Chondrocyte (in vitro differentiated cells): ENCODE measurements at regions not wholly inside any gene's neighbourhood (a gene's known extent, or its start where the extent isn't known, plus 50 kb on each side); places are given as distances from the start of the nearest gene placed in this dataset.
A peak's percentile ranks its signal among the peaks of the same experiment; 100 is the strongest.
"Not testable (repeated sequence)": the region's sequence is repeated elsewhere in the genome, so short reads cannot be mapped to it uniquely, and the experiment has no call there.

ENCODE experiments used
- DNase-seq: peaks from one replicate; pipeline ENCODE4 v3.0.0; 2021; ENCODE audit warnings: mixed read lengths, low spot score
- H3K27ac Mint-ChIP-seq: one replicate; pipeline ENCODE4 v1.8.0; 2021; ENCODE audit warnings: mild to moderate bottlenecking, moderate library complexity, mixed read lengths; ENCODE audit not compliant: unreplicated experiment
- H3K27me3 Mint-ChIP-seq: 2 replicates; pipeline ENCODE4 v1.8.0; 2021; ENCODE audit warnings: low read depth, mixed read lengths
- H3K36me3 Mint-ChIP-seq: 2 replicates; pipeline ENCODE4 v1.8.0; 2021; ENCODE audit warnings: low read depth, mixed read lengths
- H3K4me1 Mint-ChIP-seq: 2 replicates; pipeline ENCODE4 v1.8.0; 2021; ENCODE audit warnings: low read depth, mild to moderate bottlenecking, mixed read lengths
- H3K4me3 Mint-ChIP-seq: one replicate; pipeline ENCODE4 v1.8.0; 2021; ENCODE audit warnings: mild to moderate bottlenecking, moderate library complexity, mixed read lengths; ENCODE audit not compliant: unreplicated experiment
- H3K9me3 Mint-ChIP-seq: 2 replicates; pipeline ENCODE4 v1.8.0; 2021; ENCODE audit warnings: low read depth, mixed read lengths
- CTCF ChIP-seq: fragments of 200-600 bp; sonication (generic); IDR thresholded peaks from 2 replicates; pipeline ENCODE4 v1.5.0; 2021; ENCODE audit warnings: antibody characterized with exemption, mild to moderate bottlenecking, moderate library complexity

GRCh38 chr22:27107386-27107785, 450.0 kb downstream of the MIAT start:
- Mint-ChIP-seq H3K27ac (peak overlapping the region; percentile 87), H3K4me1 (peaks cover 99% of the 10 kb centered on the region), H3K36me3 (no peaks in the 10 kb centered on the region), H3K4me3 (no peak overlapping the region), H3K27me3 (no peaks in the 10 kb centered on the region), H3K9me3 (no peaks in the 10 kb centered on the region)
- no peak for DNase-seq
- TF ChIP-seq CTCF: no peak

- Mint-ChIP-seq H3K36me3 (no peaks in the 10 kb centered on the region), H3K27ac (peak overlapping the region; percentile 87), H3K4me1 (peaks cover 99% of the 10 kb centered on the region), H3K9me3 (no peaks in the 10 kb centered on the region), H3K27me3 (no peaks in the 10 kb centered on the region), H3K4me3 (no peak overlapping the region)
- no peak for TF ChIP-seq CTCF
- no peak for DNase-seq
Observed at GRCh38 chr22:27107824-27108223, 450.4 kb downstream of the MIAT start.

- no peak for DNase-seq
- H3K27me3 Mint-ChIP-seq: no peaks in the 10 kb centered on the region
- no peaks in the 10 kb centered on the region for H3K36me3 Mint-ChIP-seq
- no peak for TF ChIP-seq CTCF
- peak overlapping the region; percentile 87 for H3K27ac Mint-ChIP-seq
- peaks cover 99% of the 10 kb centered on the region for H3K4me1 Mint-ChIP-seq
- no peak overlapping the region for H3K4me3 Mint-ChIP-seq
- no peaks in the 10 kb centered on the region for H3K9me3 Mint-ChIP-seq
Observed at GRCh38 chr22:27108425-27109114, 451.2 kb downstream of the MIAT start.

GRCh38 chr22:27109406-27109805, 452.0 kb downstream of the MIAT start:
- peaks cover 96% of the 10 kb centered on the region for H3K4me1 Mint-ChIP-seq
- not testable (repeated sequence) for H3K27me3 Mint-ChIP-seq, DNase-seq, H3K9me3 Mint-ChIP-seq, H3K36me3 Mint-ChIP-seq, H3K4me3 Mint-ChIP-seq
- peak overlapping the region; percentile 38 for H3K27ac Mint-ChIP-seq

GRCh38 chr22:27110665-27111451, 453.5 kb downstream of the MIAT start:
- no peaks in the 10 kb centered on the region for H3K9me3 Mint-ChIP-seq
- H3K4me3 Mint-ChIP-seq: no peak overlapping the region
- peak overlapping the region; percentile 96 for H3K27ac Mint-ChIP-seq
- H3K27me3 Mint-ChIP-seq: no peaks in the 10 kb centered on the region
- DNase-seq: no peak
- H3K36me3 Mint-ChIP-seq: no peaks in the 10 kb centered on the region
- peaks cover 93% of the 10 kb centered on the region for H3K4me1 Mint-ChIP-seq
- TF ChIP-seq CTCF: peak; percentile 50
